Endodermal cell (in vitro differentiated cells): ENCODE measurements at regions not wholly inside any gene's neighbourhood (a gene's known extent, or its start where the extent isn't known, plus 50 kb on each side); places are given as distances from the start of the nearest gene placed in this dataset.

Source experiments
- DNase-seq: peaks from one replicate; pipeline ENCODE4 v3.0.0-alpha.2; 2017
- H3K27ac ChIP-seq: 2 replicates; pipeline ENCODE4 v1.5.1; 2013; ENCODE audit warnings: mild to moderate bottlenecking, low read depth, low read length, moderate library complexity
- H3K27me3 ChIP-seq: 2 replicates; pipeline ENCODE4 v1.6.1; 2013; ENCODE audit warnings: mild to moderate bottlenecking, low read length, moderate library complexity; ENCODE audit not compliant: insufficient read depth, control insufficient read depth, poor library complexity, severe bottlenecking
- H3K36me3 ChIP-seq: 2 replicates; pipeline ENCODE4 v1.7.0; 2013; ENCODE audit warnings: mild to moderate bottlenecking, low read length, moderate library complexity; ENCODE audit not compliant: control insufficient read depth, insufficient read depth
- H3K4me1 ChIP-seq: one replicate; pipeline ENCODE4 v1.7.0; 2013; ENCODE audit warnings: low read length; ENCODE audit not compliant: control insufficient read depth, insufficient read depth
- H3K4me3 ChIP-seq: 2 replicates; pipeline ENCODE4 v1.5.1; 2013; ENCODE audit warnings: mild to moderate bottlenecking, low read length, moderate library complexity
- H3K9ac ChIP-seq: 2 replicates; pipeline ENCODE4 v1.6.1; 2013; ENCODE audit warnings: mild to moderate bottlenecking, low read length, moderate library complexity; ENCODE audit not compliant: poor library complexity, severe bottlenecking; ENCODE audit errors: extremely low read depth
- H3K9me3 ChIP-seq: 2 replicates; pipeline ENCODE4 v1.6.1; 2013; ENCODE audit warnings: mild to moderate bottlenecking, low read length, moderate library complexity; ENCODE audit not compliant: control insufficient read depth
- H3K27ac Mint-ChIP-seq: 2 replicates; pipeline ENCODE4 v1.8.0; 2020; ENCODE audit warnings: mixed read lengths
- H3K27me3 Mint-ChIP-seq: 2 replicates; pipeline ENCODE4 v1.8.0; 2021; ENCODE audit warnings: mild to moderate bottlenecking, mixed read lengths; ENCODE audit not compliant: insufficient read depth
- H3K36me3 Mint-ChIP-seq: 2 replicates; pipeline ENCODE4 v1.8.0; 2020; ENCODE audit warnings: low read depth, mixed read lengths
- H3K4me1 Mint-ChIP-seq: 2 replicates; pipeline ENCODE4 v1.8.0; 2020; ENCODE audit warnings: mixed read lengths
- H3K4me3 Mint-ChIP-seq: 2 replicates; pipeline ENCODE4 v1.8.0; 2020; ENCODE audit warnings: mild to moderate bottlenecking, moderate library complexity, mixed read lengths
- H3K9me3 Mint-ChIP-seq: 2 replicates; pipeline ENCODE4 v1.8.0; 2020; ENCODE audit warnings: mild to moderate bottlenecking, mixed read lengths
- WGBS, 2 experiments: methylation state at CpG; one replicate each; pipeline versions ENCODE4 v1.1.5 to v1.1.7; 2013; ENCODE audit warnings: missing lambda C conversion rate in 2 of 2, mixed read lengths in 1 of 2; ENCODE audit not compliant: insufficient coverage in 1 of 2, insufficient read length in 1 of 2; 5-methylcytosine and 5-hydroxymethylcytosine counted together
- TF ChIP-seq, protein P1 (sequence below): fragments of 200-600 bp; sonication (generic); conservative IDR thresholded peaks from 2 replicates; pipeline ENCODE4 v1.5.0; 2021; ENCODE audit warnings: antibody characterized with exemption, mild to moderate bottlenecking

DNA sequence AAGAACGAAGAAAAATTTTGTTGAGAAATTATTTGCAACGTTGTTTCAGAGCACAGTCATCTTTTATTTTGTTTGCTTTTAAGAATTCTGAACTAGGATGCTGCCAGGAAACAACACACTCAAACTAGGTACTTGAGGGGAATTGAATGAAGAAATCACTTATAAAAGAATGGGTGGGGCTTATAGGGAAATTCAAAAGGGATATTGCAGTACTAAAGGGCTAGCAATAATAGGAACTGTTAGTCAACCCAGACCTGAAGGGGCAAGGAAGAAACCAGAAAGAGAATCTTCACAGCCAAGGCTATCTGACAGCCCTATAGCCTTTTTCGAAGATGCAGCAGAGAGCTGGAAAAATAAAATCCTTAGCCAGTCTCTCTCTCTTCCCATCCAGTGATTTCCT, 179.3 kb downstream of the RPRM start:
- 91 to 93% methylated on average over 2 to 3 of the region's 3 CpGs for WGBS, 2 experiments
- Mint-ChIP-seq H3K36me3 (no peaks in the 10 kb centered on the region), H3K27ac (no peak overlapping the region), H3K4me1 (peaks cover 13% of the 10 kb centered on the region), H3K4me3 (no peak overlapping the region), H3K27me3 (no peaks in the 10 kb centered on the region), H3K9me3 (peaks cover 1% of the 10 kb centered on the region)
- Histone ChIP-seq H3K9ac (no peak overlapping the region), H3K36me3 (no peaks in the 10 kb centered on the region), H3K9me3 (no peaks in the 10 kb centered on the region), H3K27me3 (no peaks in the 10 kb centered on the region), H3K4me3 (no peak overlapping the region), H3K27ac (no peak overlapping the region), H3K4me1 (no peaks in the 10 kb centered on the region)
- TF ChIP-seq, protein P1, sequence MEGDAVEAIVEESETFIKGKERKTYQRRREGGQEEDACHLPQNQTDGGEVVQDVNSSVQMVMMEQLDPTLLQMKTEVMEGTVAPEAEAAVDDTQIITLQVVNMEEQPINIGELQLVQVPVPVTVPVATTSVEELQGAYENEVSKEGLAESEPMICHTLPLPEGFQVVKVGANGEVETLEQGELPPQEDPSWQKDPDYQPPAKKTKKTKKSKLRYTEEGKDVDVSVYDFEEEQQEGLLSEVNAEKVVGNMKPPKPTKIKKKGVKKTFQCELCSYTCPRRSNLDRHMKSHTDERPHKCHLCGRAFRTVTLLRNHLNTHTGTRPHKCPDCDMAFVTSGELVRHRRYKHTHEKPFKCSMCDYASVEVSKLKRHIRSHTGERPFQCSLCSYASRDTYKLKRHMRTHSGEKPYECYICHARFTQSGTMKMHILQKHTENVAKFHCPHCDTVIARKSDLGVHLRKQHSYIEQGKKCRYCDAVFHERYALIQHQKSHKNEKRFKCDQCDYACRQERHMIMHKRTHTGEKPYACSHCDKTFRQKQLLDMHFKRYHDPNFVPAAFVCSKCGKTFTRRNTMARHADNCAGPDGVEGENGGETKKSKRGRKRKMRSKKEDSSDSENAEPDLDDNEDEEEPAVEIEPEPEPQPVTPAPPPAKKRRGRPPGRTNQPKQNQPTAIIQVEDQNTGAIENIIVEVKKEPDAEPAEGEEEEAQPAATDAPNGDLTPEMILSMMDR = no peak
- DNase-seq = no peak

DNA sequence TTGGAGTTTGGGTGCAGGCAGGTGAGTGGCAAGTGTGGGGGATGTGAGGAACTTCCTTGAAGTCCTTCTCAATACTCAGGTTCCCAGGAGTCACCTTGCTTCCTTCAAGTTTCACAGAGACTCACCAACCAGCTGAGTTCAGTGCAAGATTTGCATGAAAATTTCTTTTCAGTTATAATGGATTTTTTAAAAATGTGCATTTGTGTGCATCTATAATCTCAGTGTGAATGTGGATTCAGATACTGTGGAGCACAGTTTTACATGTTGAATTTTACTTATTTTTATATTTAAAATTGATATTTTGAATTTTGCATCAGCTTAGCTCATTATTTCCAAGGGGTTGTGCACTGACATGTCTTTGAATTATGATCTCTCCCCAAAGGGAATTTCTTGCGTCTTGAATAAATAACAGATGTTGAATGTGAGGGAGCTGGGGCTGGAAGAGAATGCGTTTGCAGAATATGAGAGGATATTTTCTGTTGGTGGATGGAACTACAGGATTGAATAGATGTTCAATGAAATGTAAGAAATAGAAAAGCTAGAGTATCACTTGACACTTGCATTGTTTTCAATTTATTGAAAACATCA, 184.3 kb downstream of the RPRM start:
- H3K36me3 ChIP-seq = no peaks in the 10 kb centered on the region
- Mint-ChIP-seq H3K9me3 (no peaks in the 10 kb centered on the region), H3K36me3 (no peaks in the 10 kb centered on the region), H3K4me3 (no peak overlapping the region), H3K27ac (no peak overlapping the region), H3K27me3 (no peaks in the 10 kb centered on the region), H3K4me1 (peaks cover 16% of the 10 kb centered on the region)
- H3K27me3 ChIP-seq = no peaks in the 10 kb centered on the region
- TF ChIP-seq, protein P1 = no peak
- DNase-seq = no peak
- no peak overlapping the region for H3K9ac ChIP-seq
- no peak overlapping the region for H3K27ac ChIP-seq
- H3K4me1 ChIP-seq = no peaks in the 10 kb centered on the region
- WGBS, 2 experiments = 49% methylated on average over 2 of the region's 2 CpGs; no CpG with 5 or more reads in 1 of the 2 experiments
- H3K4me3 ChIP-seq = no peak overlapping the region
- no peaks in the 10 kb centered on the region for H3K9me3 ChIP-seq

DNA sequence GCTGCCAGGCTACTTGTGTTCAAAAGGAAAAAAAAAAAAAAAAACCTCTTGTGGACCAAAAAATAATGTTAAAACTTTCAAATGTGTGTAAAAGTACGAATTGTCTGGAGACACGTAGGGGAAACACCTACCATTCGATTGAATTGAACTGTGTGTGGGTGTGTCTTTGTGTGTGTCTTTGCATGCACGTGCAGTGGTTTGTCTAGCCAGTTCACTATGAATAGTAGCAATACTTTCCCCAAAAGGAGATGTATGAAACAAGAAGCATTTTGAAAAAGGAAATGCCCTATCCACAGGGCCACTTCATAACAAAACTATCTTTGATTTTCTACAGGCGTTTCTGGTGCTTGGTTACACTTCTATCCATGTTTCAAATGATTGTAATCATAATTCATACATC, 186.8 kb downstream of the RPRM start:
- no peaks in the 10 kb centered on the region for H3K4me1 ChIP-seq
- H3K9me3 ChIP-seq = no peaks in the 10 kb centered on the region
- H3K4me1 Mint-ChIP-seq = peaks cover 14% of the 10 kb centered on the region
- no peak for DNase-seq
- WGBS, 2 experiments = 87% methylated on average over 5 of the region's 5 CpGs; no CpG with 5 or more reads in 1 of the 2 experiments
- H3K27ac Mint-ChIP-seq = no peak overlapping the region
- no peak overlapping the region for H3K9ac ChIP-seq
- H3K4me3 ChIP-seq = no peak overlapping the region
- H3K27me3 ChIP-seq = no peaks in the 10 kb centered on the region
- H3K27me3 Mint-ChIP-seq = no peaks in the 10 kb centered on the region
- H3K9me3 Mint-ChIP-seq = no peaks in the 10 kb centered on the region
- TF ChIP-seq, protein P1 = no peak
- no peak overlapping the region for H3K4me3 Mint-ChIP-seq
- H3K36me3 Mint-ChIP-seq = no peaks in the 10 kb centered on the region
- no peak overlapping the region for H3K27ac ChIP-seq
- no peaks in the 10 kb centered on the region for H3K36me3 ChIP-seq
